ENCODE measurements at regions not wholly inside any gene's neighbourhood (a gene's known extent, or its start where the extent isn't known, plus 50 kb on each side); places are given as distances from the start of the nearest gene placed in this dataset.

DNA sequence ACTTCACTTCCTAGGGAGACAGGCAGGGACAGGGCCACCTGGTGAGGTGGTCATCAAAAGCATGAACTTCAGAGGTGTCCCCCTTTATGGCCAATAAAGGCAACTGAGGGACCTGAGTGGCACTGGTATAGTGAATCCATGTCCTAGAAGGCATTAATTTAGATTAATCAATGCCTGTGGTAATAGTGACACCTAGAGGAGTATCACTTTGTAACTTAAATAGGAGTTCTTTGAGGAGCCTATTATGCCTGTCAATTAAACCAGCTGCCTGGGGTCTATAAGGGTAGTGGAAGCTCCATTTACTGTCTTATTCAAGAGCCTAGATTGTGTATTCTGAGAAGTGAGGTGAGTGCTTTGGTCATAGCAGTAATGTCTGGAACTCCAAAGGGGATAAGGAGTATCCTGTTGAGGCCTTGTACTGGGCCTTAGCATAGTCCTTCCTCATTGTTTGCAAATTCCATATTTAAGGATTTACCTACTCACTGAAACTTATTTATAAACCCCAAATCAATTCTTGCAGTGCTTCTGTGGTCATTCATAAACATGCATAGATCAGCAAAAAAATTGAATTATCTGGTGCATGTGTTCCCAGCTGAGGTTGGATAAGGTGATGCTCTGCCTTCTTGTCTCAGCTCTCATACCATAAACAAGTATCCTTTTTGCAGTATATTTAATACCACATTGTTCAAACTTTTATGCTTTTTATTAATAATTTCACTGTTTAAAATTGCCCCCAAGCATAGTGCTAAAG, 213.8 kb upstream of the RADX start:
- no peak for ATAC-seq

DNA sequence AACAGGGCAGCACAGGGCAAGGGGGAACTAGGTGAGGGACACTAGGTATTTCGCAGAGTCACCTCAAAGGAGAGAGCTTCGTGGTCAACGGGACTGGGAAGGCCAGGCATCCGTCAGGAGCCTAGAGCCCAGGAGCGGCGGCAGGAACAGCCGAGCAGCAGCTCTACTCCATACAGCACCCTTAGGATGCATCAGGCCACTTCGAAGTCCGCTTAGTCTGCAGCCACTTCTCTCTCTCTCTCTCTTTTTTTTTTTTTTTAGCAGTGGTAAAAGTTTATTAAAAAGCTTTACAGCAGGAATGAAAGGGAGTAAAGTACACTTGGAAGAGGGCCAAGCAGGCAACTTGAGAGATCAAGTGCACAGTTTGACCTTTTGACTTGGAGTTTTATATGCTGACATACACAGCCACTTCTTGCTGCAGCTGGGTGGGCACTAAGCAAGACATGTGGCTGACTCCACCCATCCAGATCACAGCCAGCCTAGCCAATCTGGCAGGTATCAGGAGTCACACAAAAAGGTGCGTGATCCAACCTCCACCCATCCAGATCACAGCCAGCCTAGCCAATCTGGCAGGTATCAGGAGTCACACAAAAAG, 209.7 kb upstream of the RADX start:
- no peak for ATAC-seq
- TF ChIP-seq TOX (CRISPR knock-in tag; IDR thresholded peaks at IDR 0.05; ENCODE audit: borderline replicate concordance) (no peak), ARNTL (CRISPR knock-in tag; IDR thresholded peaks at IDR 0.05; ENCODE audit: borderline replicate concordance, low read depth) (no peak), ZFP3 (CRISPR knock-in tag; IDR thresholded peaks at IDR 0.05) (no peak), ESRRG (CRISPR knock-in tag; IDR thresholded peaks at IDR 0.05) (no peak), CSDC2 (CRISPR knock-in tag; IDR thresholded peaks at IDR 0.05) (no peak), ISL1 (CRISPR knock-in tag; IDR thresholded peaks at IDR 0.05) (no peak), OSR1 (CRISPR knock-in tag; IDR thresholded peaks at IDR 0.05) (no peak), ZC3H10 (CRISPR knock-in tag; IDR thresholded peaks at IDR 0.05) (no peak), ZNF70 (CRISPR knock-in tag; IDR thresholded peaks at IDR 0.05) (no peak), SNAI2 (CRISPR knock-in tag; IDR thresholded peaks at IDR 0.05) (no peak), PPARA (CRISPR knock-in tag; IDR thresholded peaks at IDR 0.05; ENCODE audit: borderline replicate concordance) (no peak), GLIS3 (CRISPR knock-in tag; IDR thresholded peaks at IDR 0.05) (no peak), RARB (CRISPR knock-in tag; IDR thresholded peaks at IDR 0.05) (no peak), TCF4 (CRISPR knock-in tag; IDR thresholded peaks at IDR 0.05; ENCODE audit: borderline replicate concordance) (no peak), ZFP30 (CRISPR knock-in tag; IDR thresholded peaks at IDR 0.05) (no peak)
- TF ChIP-seq, protein P1, sequence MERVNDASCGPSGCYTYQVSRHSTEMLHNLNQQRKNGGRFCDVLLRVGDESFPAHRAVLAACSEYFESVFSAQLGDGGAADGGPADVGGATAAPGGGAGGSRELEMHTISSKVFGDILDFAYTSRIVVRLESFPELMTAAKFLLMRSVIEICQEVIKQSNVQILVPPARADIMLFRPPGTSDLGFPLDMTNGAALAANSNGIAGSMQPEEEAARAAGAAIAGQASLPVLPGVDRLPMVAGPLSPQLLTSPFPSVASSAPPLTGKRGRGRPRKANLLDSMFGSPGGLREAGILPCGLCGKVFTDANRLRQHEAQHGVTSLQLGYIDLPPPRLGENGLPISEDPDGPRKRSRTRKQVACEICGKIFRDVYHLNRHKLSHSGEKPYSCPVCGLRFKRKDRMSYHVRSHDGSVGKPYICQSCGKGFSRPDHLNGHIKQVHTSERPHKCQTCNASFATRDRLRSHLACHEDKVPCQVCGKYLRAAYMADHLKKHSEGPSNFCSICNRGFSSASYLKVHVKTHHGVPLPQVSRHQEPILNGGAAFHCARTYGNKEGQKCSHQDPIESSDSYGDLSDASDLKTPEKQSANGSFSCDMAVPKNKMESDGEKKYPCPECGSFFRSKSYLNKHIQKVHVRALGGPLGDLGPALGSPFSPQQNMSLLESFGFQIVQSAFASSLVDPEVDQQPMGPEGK (CRISPR knock-in tag; IDR thresholded peaks at IDR 0.05; ENCODE audit: borderline replicate concordance), result no peak

More for the DNA sequence above, 213.8 kb upstream of the RADX start:
- no peak for TF ChIP-seq ARNTL (CRISPR knock-in tag; IDR thresholded peaks at IDR 0.05; ENCODE audit: borderline replicate concordance, low read depth)
- TF ChIP-seq ESRRG (CRISPR knock-in tag; IDR thresholded peaks at IDR 0.05), result no peak
- TF ChIP-seq CSDC2 (CRISPR knock-in tag; IDR thresholded peaks at IDR 0.05), result no peak
- no peak for TF ChIP-seq PPARA (CRISPR knock-in tag; IDR thresholded peaks at IDR 0.05; ENCODE audit: borderline replicate concordance)
- no peak for TF ChIP-seq ZFP30 (CRISPR knock-in tag; IDR thresholded peaks at IDR 0.05)
- TF ChIP-seq, protein P2, sequence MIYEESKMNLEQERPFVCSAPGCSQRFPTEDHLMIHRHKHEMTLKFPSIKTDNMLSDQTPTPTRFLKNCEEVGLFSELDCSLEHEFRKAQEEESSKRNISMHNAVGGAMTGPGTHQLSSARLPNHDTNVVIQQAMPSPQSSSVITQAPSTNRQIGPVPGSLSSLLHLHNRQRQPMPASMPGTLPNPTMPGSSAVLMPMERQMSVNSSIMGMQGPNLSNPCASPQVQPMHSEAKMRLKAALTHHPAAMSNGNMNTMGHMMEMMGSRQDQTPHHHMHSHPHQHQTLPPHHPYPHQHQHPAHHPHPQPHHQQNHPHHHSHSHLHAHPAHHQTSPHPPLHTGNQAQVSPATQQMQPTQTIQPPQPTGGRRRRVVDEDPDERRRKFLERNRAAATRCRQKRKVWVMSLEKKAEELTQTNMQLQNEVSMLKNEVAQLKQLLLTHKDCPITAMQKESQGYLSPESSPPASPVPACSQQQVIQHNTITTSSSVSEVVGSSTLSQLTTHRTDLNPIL (CRISPR knock-in tag; IDR thresholded peaks at IDR 0.05; ENCODE audit: low read depth), result no peak
- no peak for TF ChIP-seq RARB (CRISPR knock-in tag; IDR thresholded peaks at IDR 0.05)
- TF ChIP-seq, protein P3, sequence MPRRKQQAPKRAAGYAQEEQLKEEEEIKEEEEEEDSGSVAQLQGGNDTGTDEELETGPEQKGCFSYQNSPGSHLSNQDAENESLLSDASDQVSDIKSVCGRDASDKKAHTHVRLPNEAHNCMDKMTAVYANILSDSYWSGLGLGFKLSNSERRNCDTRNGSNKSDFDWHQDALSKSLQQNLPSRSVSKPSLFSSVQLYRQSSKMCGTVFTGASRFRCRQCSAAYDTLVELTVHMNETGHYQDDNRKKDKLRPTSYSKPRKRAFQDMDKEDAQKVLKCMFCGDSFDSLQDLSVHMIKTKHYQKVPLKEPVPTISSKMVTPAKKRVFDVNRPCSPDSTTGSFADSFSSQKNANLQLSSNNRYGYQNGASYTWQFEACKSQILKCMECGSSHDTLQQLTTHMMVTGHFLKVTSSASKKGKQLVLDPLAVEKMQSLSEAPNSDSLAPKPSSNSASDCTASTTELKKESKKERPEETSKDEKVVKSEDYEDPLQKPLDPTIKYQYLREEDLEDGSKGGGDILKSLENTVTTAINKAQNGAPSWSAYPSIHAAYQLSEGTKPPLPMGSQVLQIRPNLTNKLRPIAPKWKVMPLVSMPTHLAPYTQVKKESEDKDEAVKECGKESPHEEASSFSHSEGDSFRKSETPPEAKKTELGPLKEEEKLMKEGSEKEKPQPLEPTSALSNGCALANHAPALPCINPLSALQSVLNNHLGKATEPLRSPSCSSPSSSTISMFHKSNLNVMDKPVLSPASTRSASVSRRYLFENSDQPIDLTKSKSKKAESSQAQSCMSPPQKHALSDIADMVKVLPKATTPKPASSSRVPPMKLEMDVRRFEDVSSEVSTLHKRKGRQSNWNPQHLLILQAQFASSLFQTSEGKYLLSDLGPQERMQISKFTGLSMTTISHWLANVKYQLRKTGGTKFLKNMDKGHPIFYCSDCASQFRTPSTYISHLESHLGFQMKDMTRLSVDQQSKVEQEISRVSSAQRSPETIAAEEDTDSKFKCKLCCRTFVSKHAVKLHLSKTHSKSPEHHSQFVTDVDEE (CRISPR knock-in tag; IDR thresholded peaks at IDR 0.05), result no peak
- no peak for TF ChIP-seq TCF4 (CRISPR knock-in tag; IDR thresholded peaks at IDR 0.05; ENCODE audit: borderline replicate concordance)
- no peak for TF ChIP-seq TOX (CRISPR knock-in tag; IDR thresholded peaks at IDR 0.05; ENCODE audit: borderline replicate concordance)
- no peak for TF ChIP-seq BACH2 (CRISPR knock-in tag; IDR thresholded peaks at IDR 0.05; ENCODE audit: borderline replicate concordance)
- no peak for TF ChIP-seq ISL1 (CRISPR knock-in tag; IDR thresholded peaks at IDR 0.05)
- TF ChIP-seq GLIS3 (CRISPR knock-in tag; IDR thresholded peaks at IDR 0.05), result no peak
- TF ChIP-seq, protein P1 (CRISPR knock-in tag; IDR thresholded peaks at IDR 0.05; ENCODE audit: borderline replicate concordance), result no peak
- TF ChIP-seq ZNF8 (CRISPR knock-in tag; IDR thresholded peaks at IDR 0.05), result no peak
- TF ChIP-seq, protein P4, sequence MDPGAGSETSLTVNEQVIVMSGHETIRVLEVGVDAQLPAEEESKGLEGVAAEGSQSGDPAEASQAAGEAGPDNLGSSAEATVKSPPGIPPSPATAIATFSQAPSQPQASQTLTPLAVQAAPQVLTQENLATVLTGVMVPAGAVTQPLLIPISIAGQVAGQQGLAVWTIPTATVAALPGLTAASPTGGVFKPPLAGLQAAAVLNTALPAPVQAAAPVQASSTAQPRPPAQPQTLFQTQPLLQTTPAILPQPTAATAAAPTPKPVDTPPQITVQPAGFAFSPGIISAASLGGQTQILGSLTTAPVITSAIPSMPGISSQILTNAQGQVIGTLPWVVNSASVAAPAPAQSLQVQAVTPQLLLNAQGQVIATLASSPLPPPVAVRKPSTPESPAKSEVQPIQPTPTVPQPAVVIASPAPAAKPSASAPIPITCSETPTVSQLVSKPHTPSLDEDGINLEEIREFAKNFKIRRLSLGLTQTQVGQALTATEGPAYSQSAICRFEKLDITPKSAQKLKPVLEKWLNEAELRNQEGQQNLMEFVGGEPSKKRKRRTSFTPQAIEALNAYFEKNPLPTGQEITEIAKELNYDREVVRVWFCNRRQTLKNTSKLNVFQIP (CRISPR knock-in tag; IDR thresholded peaks at IDR 0.05; ENCODE audit: borderline replicate concordance, low read depth), result no peak
- TF ChIP-seq ZNF565 (CRISPR knock-in tag; conservative IDR thresholded peaks at IDR 0.05; ENCODE audit: low read depth), result no peak
- TF ChIP-seq ZFP3 (CRISPR knock-in tag; IDR thresholded peaks at IDR 0.05), result no peak
- TF ChIP-seq, protein P5, sequence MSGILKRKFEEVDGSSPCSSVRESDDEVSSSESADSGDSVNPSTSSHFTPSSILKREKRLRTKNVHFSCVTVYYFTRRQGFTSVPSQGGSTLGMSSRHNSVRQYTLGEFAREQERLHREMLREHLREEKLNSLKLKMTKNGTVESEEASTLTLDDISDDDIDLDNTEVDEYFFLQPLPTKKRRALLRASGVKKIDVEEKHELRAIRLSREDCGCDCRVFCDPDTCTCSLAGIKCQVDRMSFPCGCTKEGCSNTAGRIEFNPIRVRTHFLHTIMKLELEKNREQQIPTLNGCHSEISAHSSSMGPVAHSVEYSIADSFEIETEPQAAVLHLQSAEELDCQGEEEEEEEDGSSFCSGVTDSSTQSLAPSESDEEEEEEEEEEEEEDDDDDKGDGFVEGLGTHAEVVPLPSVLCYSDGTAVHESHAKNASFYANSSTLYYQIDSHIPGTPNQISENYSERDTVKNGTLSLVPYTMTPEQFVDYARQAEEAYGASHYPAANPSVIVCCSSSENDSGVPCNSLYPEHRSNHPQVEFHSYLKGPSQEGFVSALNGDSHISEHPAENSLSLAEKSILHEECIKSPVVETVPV (CRISPR knock-in tag; IDR thresholded peaks at IDR 0.05), result no peak

Data from SK-N-SH treated with all-trans-retinoic acid at 6 μM for 48 hours (cell line).